HEK293 (cell line): ENCODE measurements at regions not wholly inside any gene's neighbourhood (a gene's known extent, or its start where the extent isn't known, plus 50 kb on each side); places are given as distances from the start of the nearest gene placed in this dataset.

Experiments used
- FEZF1 ChIP-seq: fragments of 450-650 bp; formaldehyde crosslinking; IDR thresholded peaks from 2 replicates; pipeline ENCODE4 v1.5.1; 2016; ENCODE audit warnings: missing biosample characterization, missing genetic modification characterization
- GFI1B ChIP-seq: fragments of 450-650 bp; formaldehyde crosslinking; IDR thresholded peaks from 2 replicates; pipeline ENCODE4 v1.5.1; 2016; ENCODE audit warnings: missing biosample characterization, missing genetic modification characterization
- GLIS2 ChIP-seq: fragments of 450-650 bp; formaldehyde crosslinking; IDR thresholded peaks from 2 replicates; pipeline ENCODE4 v1.5.1; 2016; ENCODE audit warnings: missing biosample characterization, missing genetic modification characterization
- HIC1 ChIP-seq: fragments of 450-650 bp; formaldehyde crosslinking; IDR thresholded peaks from 2 replicates; pipeline ENCODE4 v1.5.1; 2016; ENCODE audit warnings: missing biosample characterization, missing genetic modification characterization
- HOXA7 ChIP-seq: sonication (generic); formaldehyde crosslinking; IDR thresholded peaks from 2 replicates; pipeline ENCODE4 v1.8.1; 2022; ENCODE audit warnings: missing genetic modification reagents, borderline replicate concordance
- HOXD13 ChIP-seq: sonication (generic); formaldehyde crosslinking; IDR thresholded peaks from 2 replicates; pipeline ENCODE4 v1.8.0; 2022; ENCODE audit warnings: missing genetic modification reagents, borderline replicate concordance
- MEIS1 ChIP-seq: sonication (generic); formaldehyde crosslinking; IDR thresholded peaks from 2 replicates; pipeline ENCODE4 v1.8.1; 2022; ENCODE audit warnings: missing genetic modification reagents, mild to moderate bottlenecking, borderline replicate concordance
- PRDM4 ChIP-seq: fragments of 450-650 bp; formaldehyde crosslinking; IDR thresholded peaks from 2 replicates; pipeline ENCODE4 v1.5.1; 2017; ENCODE audit warnings: missing biosample characterization, missing genetic modification characterization
- SETDB1 ChIP-seq: IDR thresholded peaks from one replicate; pipeline ENCODE4 v1.6.1; 2017; ENCODE audit warnings: mild to moderate bottlenecking, low read length, moderate library complexity, mixed read lengths; ENCODE audit not compliant: insufficient read length
- ZBTB49 ChIP-seq: fragments of 450-650 bp; formaldehyde crosslinking; IDR thresholded peaks from 2 replicates; pipeline ENCODE4 v1.5.1; 2016; ENCODE audit warnings: missing biosample characterization, missing genetic modification characterization, low read depth
- ZNF16 ChIP-seq: fragments of 450-650 bp; formaldehyde crosslinking; IDR thresholded peaks from 2 replicates; pipeline ENCODE4 v1.5.1; 2016; ENCODE audit warnings: low read depth, missing biosample characterization, missing genetic modification characterization
- ZNF274 ChIP-seq, 2 experiments: fragments of 200-500 bp in 1 of 2; fragments of 450-650 bp in 1 of 2; sonication (Bioruptor generic) in 1 of 2; formaldehyde crosslinking in 1 of 2; IDR thresholded peaks; 2 replicates each; pipeline versions ENCODE4 v1.5.1 to v1.6.1; 2014 to 2016; ENCODE audit warnings: borderline replicate concordance in 1 of 2, inconsistent platforms in 1 of 2, low read length in 1 of 2, missing biosample characterization in 1 of 2, missing genetic modification characterization in 1 of 2
- ZNF280C ChIP-seq: fragments of 450-650 bp; formaldehyde crosslinking; IDR thresholded peaks from 2 replicates; pipeline ENCODE4 v1.5.1; 2016; ENCODE audit warnings: missing biosample characterization, missing genetic modification characterization
- ZNF324 ChIP-seq: fragments of 450-650 bp; formaldehyde crosslinking; IDR thresholded peaks from 2 replicates; pipeline ENCODE4 v1.5.1; 2016; ENCODE audit warnings: missing biosample characterization, missing genetic modification characterization
- ZNF354C ChIP-seq: fragments of 450-650 bp; formaldehyde crosslinking; IDR thresholded peaks from 2 replicates; pipeline ENCODE4 v1.5.1; 2016; ENCODE audit warnings: missing biosample characterization, missing genetic modification characterization, low read depth, borderline replicate concordance
- ZNF416 ChIP-seq: fragments of 450-650 bp; formaldehyde crosslinking; IDR thresholded peaks from 2 replicates; pipeline ENCODE4 v1.5.1; 2016; ENCODE audit warnings: missing biosample characterization, missing genetic modification characterization
- ZNF501 ChIP-seq: fragments of 450-650 bp; formaldehyde crosslinking; IDR thresholded peaks from 2 replicates; pipeline ENCODE4 v1.5.1; 2016; ENCODE audit warnings: missing biosample characterization, missing genetic modification characterization
- ZNF514 ChIP-seq: fragments of 450-650 bp; formaldehyde crosslinking; IDR thresholded peaks from 2 replicates; pipeline ENCODE4 v1.5.1; 2016; ENCODE audit warnings: missing biosample characterization, missing genetic modification characterization
- ZNF624 ChIP-seq: fragments of 450-650 bp; formaldehyde crosslinking; IDR thresholded peaks from 2 replicates; pipeline ENCODE4 v1.5.1; 2017; ENCODE audit warnings: missing biosample characterization, missing genetic modification characterization
- ZNF692 ChIP-seq: fragments of 450-650 bp; formaldehyde crosslinking; IDR thresholded peaks from 2 replicates; pipeline ENCODE4 v1.5.1; 2016; ENCODE audit warnings: missing biosample characterization, missing genetic modification characterization
- ZNF747 ChIP-seq: fragments of 450-650 bp; formaldehyde crosslinking; IDR thresholded peaks from 2 replicates; pipeline ENCODE4 v1.5.1; 2016; ENCODE audit warnings: missing biosample characterization, missing genetic modification characterization
- ZNF768 ChIP-seq: fragments of 450-650 bp; formaldehyde crosslinking; IDR thresholded peaks from 2 replicates; pipeline ENCODE4 v1.5.1; 2018; ENCODE audit warnings: missing biosample characterization, mild to moderate bottlenecking, missing genetic modification characterization
- ZNF776 ChIP-seq: fragments of 450-650 bp; formaldehyde crosslinking; IDR thresholded peaks from 2 replicates; pipeline ENCODE4 v1.5.0; 2017; ENCODE audit warnings: missing biosample characterization, missing genetic modification characterization, borderline replicate concordance
- ZNF792 ChIP-seq: fragments of 450-650 bp; formaldehyde crosslinking; IDR thresholded peaks from 2 replicates; pipeline ENCODE4 v1.5.1; 2016; ENCODE audit warnings: missing biosample characterization, missing genetic modification characterization
- ZNF843 ChIP-seq: fragments of 450-650 bp; formaldehyde crosslinking; IDR thresholded peaks from 2 replicates; pipeline ENCODE4 v1.5.1; 2016; ENCODE audit warnings: missing biosample characterization, missing genetic modification characterization
- ZSCAN16 ChIP-seq: fragments of 450-650 bp; formaldehyde crosslinking; IDR thresholded peaks from 2 replicates; pipeline ENCODE4 v1.5.1; 2016; ENCODE audit warnings: missing biosample characterization, missing genetic modification characterization
- ZXDB ChIP-seq: fragments of 450-650 bp; formaldehyde crosslinking; IDR thresholded peaks from 2 replicates; pipeline ENCODE4 v1.5.1; 2016; ENCODE audit warnings: missing biosample characterization, missing genetic modification characterization
- TF ChIP-seq, protein P1 (sequence below): fragments of 450-650 bp; formaldehyde crosslinking; IDR thresholded peaks from 2 replicates; pipeline ENCODE4 v1.5.1; 2016; ENCODE audit warnings: missing biosample characterization, missing genetic modification characterization

GRCh38 chr5:124948062-124948753 lies 201.8 kb upstream of the ZNF608 start (continued):
- TF ChIP-seq ZNF692 (tag by site-specific recombination) (no peak), HIC1 (no peak), ZNF16 (tag by site-specific recombination) (no peak), ZNF792 (tag by site-specific recombination) (no peak), ZSCAN16 (tag by site-specific recombination) (no peak), ZNF324 (tag by site-specific recombination) (no peak), PRDM4 (tag by site-specific recombination) (peak; percentile 50; the same call in 1 of the 2 replicates), ZNF776 (tag by site-specific recombination) (no peak), ZNF280C (tag by site-specific recombination) (no peak), ZNF514 (no peak), MEIS1 (CRISPR knock-in tag) (no peak), ZBTB49 (tag by site-specific recombination) (no peak), GLIS2 (tag by site-specific recombination) (no peak), SETDB1 (no peak), ZNF274 (IDR thresholded peaks at IDR 0.05; ENCODE audit: low read length) (no peak), ZNF274 (tag by site-specific recombination; IDR thresholded peaks at IDR 0.05; ENCODE audit: borderline replicate concordance) (no peak), HOXA7 (CRISPR knock-in tag) (no peak), ZNF843 (tag by site-specific recombination) (peak; percentile 56; the same call in 1 of the 2 replicates), FEZF1 (tag by site-specific recombination) (peak; percentile 69), ZXDB (0 out of 2 replicates have a peak, but pooled peaks have one; percentile 26), ZNF624 (tag by site-specific recombination) (no peak), ZNF501 (no peak), ZNF768 (tag by site-specific recombination) (no peak), HOXD13 (CRISPR knock-in tag) (no peak), GFI1B (tag by site-specific recombination) (no peak), ZNF747 (tag by site-specific recombination) (no peak), ZNF416 (tag by site-specific recombination) (no peak), ZNF354C (tag by site-specific recombination) (no peak)
- TF ChIP-seq, protein P1, sequence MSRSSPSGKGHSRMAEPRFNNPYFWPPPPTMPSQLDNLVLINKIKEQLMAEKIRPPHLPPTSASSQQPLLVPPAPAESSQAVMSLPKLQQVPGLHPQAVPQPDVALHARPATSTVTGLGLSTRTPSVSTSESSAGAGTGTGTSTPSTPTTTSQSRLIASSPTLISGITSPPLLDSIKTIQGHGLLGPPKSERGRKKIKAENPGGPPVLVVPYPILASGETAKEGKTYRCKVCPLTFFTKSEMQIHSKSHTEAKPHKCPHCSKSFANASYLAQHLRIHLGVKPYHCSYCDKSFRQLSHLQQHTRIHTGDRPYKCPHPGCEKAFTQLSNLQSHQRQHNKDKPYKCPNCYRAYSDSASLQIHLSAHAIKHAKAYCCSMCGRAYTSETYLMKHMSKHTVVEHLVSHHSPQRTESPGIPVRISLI (tag by site-specific recombination), result no peak
